ENCODE measurements at regions not wholly inside any gene's neighbourhood (a gene's known extent, or its start where the extent isn't known, plus 50 kb on each side); places are given as distances from the start of the nearest gene placed in this dataset.

DNA sequence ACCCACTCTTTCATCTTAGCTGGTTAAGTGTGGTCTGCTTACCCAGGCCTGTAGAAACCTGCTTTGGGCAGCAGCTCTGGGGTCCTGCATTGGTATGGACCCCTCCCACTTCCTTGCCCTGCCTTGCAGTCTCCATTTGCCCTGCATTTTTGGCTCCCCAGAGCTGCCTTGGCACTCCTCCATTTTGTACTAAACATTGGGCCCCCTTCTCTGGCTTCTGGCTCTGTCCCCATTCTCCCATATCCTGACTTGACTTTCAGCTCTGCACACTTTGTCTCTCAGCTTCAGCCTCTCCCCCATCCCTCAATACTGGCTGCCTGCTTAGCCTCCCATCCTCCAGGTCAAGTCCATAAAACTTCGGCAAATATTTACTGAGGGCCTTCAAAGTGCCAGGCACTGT lies 145.5 kb upstream of the PELI1 start (continued):
- TF ChIP-seq NRF1 (IDR thresholded peaks at IDR 0.05; ENCODE audit: low read depth, low read length), result no peak
- TF ChIP-seq JUN (IDR thresholded peaks at IDR 0.05; ENCODE audit: low read depth, low read length), result no peak
- no peak for TF ChIP-seq HDAC6 (IDR thresholded peaks at IDR 0.05; ENCODE audit: low read depth, low read length)

All from H1 (cell line).